Fibroblast of villous mesenchyme (primary cell): ENCODE measurements at regions not wholly inside any gene's neighbourhood (a gene's known extent, or its start where the extent isn't known, plus 50 kb on each side); places are given as distances from the start of the nearest gene placed in this dataset.

Source experiments
- DNase-seq: peaks from one replicate; pipeline ENCODE4 v3.0.0-alpha.2; 2010; ENCODE audit warnings: low read depth
- H3K4me3 ChIP-seq: 2 replicates; pipeline ENCODE4 v1.5.1; 2011; ENCODE audit warnings: low read depth, mild to moderate bottlenecking, low read length
- CTCF ChIP-seq: IDR thresholded peaks from 2 replicates; pipeline ENCODE4 v1.5.1; 2012; ENCODE audit warnings: low read depth, mild to moderate bottlenecking, low read length; ENCODE audit not compliant: insufficient read depth

- H3K4me3 ChIP-seq = no peak overlapping the region
- no peak for TF ChIP-seq CTCF
- no peak for DNase-seq
Observed at GRCh38 chr5:2267991-2268390, 385.3 kb upstream of the IRX4 start.

- no peak for TF ChIP-seq CTCF
- no peak overlapping the region for H3K4me3 ChIP-seq
- DNase-seq = no peak
Observed at GRCh38 chr5:2266641-2267240, 384.0 kb upstream of the IRX4 start.

GRCh38 chr5:2265341-2265740 lies 382.6 kb upstream of the IRX4 start:
- DNase-seq = no peak
- TF ChIP-seq CTCF = no peak
- H3K4me3 ChIP-seq = no peak overlapping the region

- no peak for TF ChIP-seq CTCF
- DNase-seq = no peak
- H3K4me3 ChIP-seq = no peak overlapping the region
Observed at GRCh38 chr5:2263763-2264162, 381.0 kb upstream of the IRX4 start.

GRCh38 chr5:2262620-2263019 lies 379.9 kb upstream of the IRX4 start:
- H3K4me3 ChIP-seq = no peak overlapping the region
- TF ChIP-seq CTCF = no peak
- no peak for DNase-seq

- H3K4me3 ChIP-seq = no peak overlapping the region
- no peak for TF ChIP-seq CTCF
- DNase-seq = no peak
Observed at GRCh38 chr5:2261004-2261703, 378.4 kb upstream of the IRX4 start.
